ENCODE measurements at regions not wholly inside any gene's neighbourhood (a gene's known extent, or its start where the extent isn't known, plus 50 kb on each side); places are given as distances from the start of the nearest gene placed in this dataset.

GRCh38 chr16:74094962-74095361 lies 201.7 kb upstream of the PSMD7 start:
- no peak for DNase-seq
- no peak for ATAC-seq

GRCh38 chr16:74094514-74094913 lies 202.1 kb upstream of the PSMD7 start:
- ATAC-seq: no peak
- DNase-seq: no peak

DNA sequence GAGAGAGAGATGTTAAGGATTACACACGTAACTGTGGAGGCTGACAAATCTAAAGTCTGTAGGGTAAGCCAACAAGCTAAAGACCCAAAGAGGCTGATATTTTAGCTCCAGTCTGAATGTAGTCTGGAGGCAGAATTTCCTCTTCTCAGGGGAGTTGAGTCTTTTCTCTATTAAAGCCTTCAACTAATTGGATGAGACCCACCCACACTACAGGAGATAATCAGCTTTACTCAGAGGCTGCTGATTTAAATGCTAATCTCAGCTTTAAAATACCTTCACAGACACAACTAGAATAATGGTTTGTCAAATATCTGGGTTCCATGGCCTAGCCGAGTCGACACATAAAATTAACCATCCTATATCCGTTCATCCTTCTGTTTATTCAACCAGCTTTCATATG lies 204.3 kb upstream of the PSMD7 start:
- no peak for DNase-seq
- ATAC-seq: no peak

GRCh38 chr16:74090871-74091270 lies 205.7 kb upstream of the PSMD7 start:
- DNase-seq: no peak
- no peak for ATAC-seq

GRCh38 chr16:74083541-74083940 lies 213.1 kb upstream of the PSMD7 start:
- DNase-seq (no peak), ATAC-seq (no peak)

DNA sequence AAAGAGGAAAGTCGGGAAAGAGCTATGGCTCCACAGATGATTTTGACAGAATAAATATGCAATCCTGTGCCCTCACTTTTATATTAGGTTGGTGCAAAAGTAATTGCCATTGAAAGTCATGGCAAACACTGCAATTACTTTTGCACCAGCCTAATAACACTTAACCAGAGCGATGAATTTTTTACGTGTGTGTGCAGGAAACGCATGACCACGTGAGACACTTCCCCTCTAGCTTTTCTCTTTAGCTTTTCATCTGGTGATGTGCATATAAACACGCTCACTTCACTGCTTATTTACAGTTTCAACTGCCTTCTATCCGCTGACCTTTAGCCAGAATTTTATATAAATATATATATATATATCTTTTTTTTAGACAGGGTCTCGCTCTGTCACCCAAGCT lies 216.3 kb upstream of the PSMD7 start:
- DNase-seq (no peak), ATAC-seq (no peak)

GRCh38 chr16:74079232-74079586 lies 217.4 kb upstream of the PSMD7 start:
- ATAC-seq (no peak), DNase-seq (no peak)

- DNase-seq: no peak
- no peak for ATAC-seq
These were observed 217.9 kb upstream of the PSMD7 start for GRCh38 chr16:74078511-74079231.

- ATAC-seq: no peak
- no peak for DNase-seq
These were observed 220.0 kb upstream of the PSMD7 start for GRCh38 chr16:74076568-74076967.

DNA sequence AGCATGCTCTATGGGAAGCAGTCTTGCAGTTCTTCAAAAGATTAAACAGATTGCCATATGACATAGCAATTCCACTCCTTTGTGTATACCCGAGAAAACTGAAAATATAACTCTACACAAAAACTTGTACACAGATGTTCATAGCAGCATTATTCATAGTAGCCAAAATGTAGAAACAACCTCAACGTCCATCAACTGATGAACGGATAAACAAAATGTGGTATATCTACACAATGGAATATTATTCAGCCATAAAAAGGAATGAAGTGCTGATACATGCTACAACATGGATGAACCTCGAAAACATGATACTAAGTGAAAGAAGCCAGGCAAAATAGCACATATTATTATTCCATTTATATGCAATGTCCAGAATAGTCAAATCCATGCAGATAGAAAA lies 221.2 kb upstream of the PSMD7 start:
- no peak for DNase-seq
- ATAC-seq: no peak

DNA sequence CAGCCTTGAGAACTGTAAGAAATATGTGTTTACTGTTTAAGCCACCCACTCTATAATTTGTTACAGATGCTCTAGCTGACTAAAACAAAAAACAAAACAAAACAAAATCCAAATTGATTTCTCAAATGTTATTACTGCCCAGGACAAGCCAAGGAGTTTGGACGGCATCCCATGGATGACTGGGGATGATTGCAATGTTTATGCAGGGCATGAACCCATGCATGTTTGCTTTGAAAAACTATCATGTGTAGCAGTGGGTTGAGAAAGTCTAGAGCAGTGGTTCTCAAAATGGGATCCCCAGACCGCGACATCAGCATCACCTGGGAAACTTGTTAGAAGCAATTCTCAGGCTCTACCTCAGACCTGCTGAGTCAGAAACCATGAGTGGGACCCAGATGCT lies 223.2 kb upstream of the PSMD7 start:
- DNase-seq: no peak
- ATAC-seq: no peak

- ATAC-seq (no peak), DNase-seq (no peak)
These were observed 224.5 kb upstream of the PSMD7 start for GRCh38 chr16:74071996-74072535.

DNA sequence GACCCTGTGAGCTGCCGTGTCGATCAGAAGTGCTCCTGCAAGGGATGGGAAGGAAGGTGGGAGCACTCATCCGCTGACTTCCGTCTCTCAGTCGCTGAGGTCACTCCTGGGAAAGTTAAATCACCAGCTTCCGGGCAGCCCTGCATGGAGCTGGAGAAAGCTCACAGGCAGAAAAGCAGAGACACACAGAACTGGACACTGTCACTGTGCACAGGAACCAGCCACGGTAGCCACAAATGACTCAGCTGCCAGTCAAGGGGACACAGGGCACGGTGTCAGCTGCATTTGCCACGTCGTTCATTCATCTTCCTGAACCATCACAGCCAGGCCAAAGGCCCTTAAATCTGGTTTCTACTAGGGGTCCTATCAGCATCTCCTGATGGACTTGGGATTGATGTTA lies 226.4 kb upstream of the PSMD7 start:
- ATAC-seq (no peak), DNase-seq (no peak)

GRCh38 chr16:74064120-74064735 lies 232.4 kb upstream of the PSMD7 start:
- no peak for ATAC-seq
- DNase-seq: no peak

DNA sequence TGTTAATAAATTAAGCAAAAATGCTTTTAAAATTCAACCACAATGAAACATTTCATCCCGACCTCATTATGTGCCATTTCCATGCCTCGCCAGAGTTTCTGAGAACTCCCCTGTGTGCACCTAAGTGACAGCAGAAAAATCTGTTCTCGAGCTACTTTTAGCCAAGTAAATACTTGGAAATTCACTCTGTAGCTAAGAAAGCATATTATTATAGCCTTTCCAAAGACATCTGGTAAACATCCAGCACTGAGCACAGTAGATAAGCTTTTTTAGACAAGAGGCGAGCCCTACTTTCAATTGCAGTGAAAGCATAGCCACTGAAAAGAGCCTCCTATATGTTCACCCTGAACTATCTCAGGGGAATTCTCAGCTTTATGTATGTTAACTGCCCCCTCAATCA lies 242.8 kb upstream of the PSMD7 start:
- no peak for ATAC-seq
- DNase-seq: no peak

GRCh38 chr16:74053312-74053711 lies 243.3 kb upstream of the PSMD7 start:
- DNase-seq (no peak), ATAC-seq (no peak)

DNA sequence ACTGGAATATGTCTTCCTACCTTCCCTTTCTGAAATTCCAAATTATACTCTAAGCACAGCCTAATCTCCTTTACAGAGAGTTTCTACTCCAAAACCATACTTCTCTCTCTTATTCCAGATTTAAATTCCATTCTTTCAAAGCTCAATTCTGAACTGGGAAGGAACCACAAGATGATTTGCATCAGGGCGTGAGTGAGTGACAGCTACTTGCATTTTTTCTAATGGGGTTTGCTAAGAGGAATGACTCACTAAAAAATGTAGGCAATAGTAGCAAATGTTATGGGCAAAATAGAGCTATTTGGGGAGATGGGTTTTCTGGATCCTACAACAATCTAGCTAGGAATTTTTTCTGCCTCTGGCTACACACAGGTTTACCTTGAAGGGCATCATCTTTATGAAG lies 244.6 kb upstream of the PSMD7 start:
- ATAC-seq (no peak), DNase-seq (no peak)

GRCh38 chr16:74049027-74049426 lies 247.6 kb upstream of the PSMD7 start:
- no peak for DNase-seq
- ATAC-seq: no peak

- ATAC-seq: no peak
These were observed 250.1 kb upstream of the PSMD7 start for GRCh38 chr16:74046524-74046923.

GRCh38 chr16:74045513-74045912 lies 251.1 kb upstream of the PSMD7 start:
- no peak for ATAC-seq

More at GRCh38 chr16:74046524-74046923, 250.1 kb upstream of the PSMD7 start:
- no peak for DNase-seq

GRCh38 chr16:74035816-74036215 lies 260.8 kb upstream of the PSMD7 start:
- DNase-seq (no peak), ATAC-seq (no peak)

More at GRCh38 chr16:74045513-74045912, 251.1 kb upstream of the PSMD7 start:
- no peak for DNase-seq

DNA sequence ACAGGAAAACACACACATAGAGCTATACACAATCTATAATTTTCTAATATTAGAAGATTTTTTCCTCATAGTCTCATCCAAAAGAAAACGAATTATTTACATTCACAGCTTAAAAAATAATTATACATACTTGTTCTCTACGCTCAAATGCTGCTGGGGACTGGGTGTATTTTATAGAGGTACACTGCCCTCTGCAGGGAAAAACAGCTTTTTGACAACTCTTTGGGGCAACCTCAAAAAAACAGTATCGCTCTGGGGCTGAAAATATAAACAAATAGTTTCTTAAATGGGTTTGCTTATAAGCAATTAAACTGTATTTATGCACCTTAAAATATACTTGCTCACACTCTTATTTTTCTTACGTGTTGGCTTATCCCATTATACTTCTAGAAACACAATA lies 261.8 kb upstream of the PSMD7 start:
- DNase-seq: no peak
- no peak for ATAC-seq

DNA sequence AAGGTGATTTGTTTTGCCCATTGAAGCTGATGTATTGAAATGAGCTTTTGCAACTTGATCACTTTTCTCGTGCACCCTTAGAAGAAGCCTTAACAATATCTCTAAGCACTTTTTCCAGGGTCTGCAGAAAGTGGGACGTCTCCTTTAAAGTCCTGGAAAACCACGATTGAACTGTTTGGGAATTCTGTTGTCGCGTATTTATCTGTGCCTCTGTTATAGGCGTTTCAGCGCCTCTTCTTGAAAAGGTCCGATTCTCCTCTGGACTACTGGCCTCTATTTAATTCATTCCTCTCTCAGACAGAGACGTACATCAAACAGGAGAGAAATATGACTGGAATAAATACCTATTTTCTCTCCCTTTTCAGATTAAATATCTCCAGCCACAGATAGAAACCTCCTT lies 262.4 kb upstream of the PSMD7 start:
- no peak for DNase-seq
- ATAC-seq: no peak

- no peak for ATAC-seq
- no peak for DNase-seq
These were observed 263.1 kb upstream of the PSMD7 start for GRCh38 chr16:74033441-74033995.
